ENCODE measurements at regions not wholly inside any gene's neighbourhood (a gene's known extent, or its start where the extent isn't known, plus 50 kb on each side); places are given as distances from the start of the nearest gene placed in this dataset.
"Not testable (repeated sequence)": the region's sequence is repeated elsewhere in the genome, so short reads cannot be mapped to it uniquely, and the experiment has no call there.

DNA sequence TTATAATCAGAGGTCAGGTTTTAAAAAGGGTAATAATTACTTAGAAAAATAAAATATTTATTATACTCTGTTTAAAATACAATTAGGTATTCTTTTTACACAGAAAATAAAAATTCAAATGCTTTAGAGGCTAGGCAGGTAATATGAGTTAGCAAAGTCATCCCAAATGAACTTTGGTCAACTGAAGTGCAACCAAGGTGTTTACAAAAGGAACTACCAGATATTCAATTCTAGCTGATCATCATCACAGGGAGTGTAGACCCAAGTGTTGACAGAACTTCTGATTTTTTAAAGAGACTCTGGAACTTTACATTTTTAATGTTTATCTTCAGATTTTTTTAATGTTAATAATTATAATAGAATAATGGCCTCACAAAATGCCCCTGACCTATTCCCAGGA is 59.3 kb upstream of the COL5A2 start:
- H3K27ac ChIP-seq = no peak overlapping the region
- H3K4me3 ChIP-seq = no peak overlapping the region
- H3K27me3 ChIP-seq = no peaks in the 10 kb centered on the region
- H3K9me3 ChIP-seq = peaks cover 0 to 4% of the 10 kb centered on the region in 2 donors
- intact Hi-C loops (cut with DNase I; ENCODE audit: low total_unique reads) = no loop called here
- TF ChIP-seq, protein P1, sequence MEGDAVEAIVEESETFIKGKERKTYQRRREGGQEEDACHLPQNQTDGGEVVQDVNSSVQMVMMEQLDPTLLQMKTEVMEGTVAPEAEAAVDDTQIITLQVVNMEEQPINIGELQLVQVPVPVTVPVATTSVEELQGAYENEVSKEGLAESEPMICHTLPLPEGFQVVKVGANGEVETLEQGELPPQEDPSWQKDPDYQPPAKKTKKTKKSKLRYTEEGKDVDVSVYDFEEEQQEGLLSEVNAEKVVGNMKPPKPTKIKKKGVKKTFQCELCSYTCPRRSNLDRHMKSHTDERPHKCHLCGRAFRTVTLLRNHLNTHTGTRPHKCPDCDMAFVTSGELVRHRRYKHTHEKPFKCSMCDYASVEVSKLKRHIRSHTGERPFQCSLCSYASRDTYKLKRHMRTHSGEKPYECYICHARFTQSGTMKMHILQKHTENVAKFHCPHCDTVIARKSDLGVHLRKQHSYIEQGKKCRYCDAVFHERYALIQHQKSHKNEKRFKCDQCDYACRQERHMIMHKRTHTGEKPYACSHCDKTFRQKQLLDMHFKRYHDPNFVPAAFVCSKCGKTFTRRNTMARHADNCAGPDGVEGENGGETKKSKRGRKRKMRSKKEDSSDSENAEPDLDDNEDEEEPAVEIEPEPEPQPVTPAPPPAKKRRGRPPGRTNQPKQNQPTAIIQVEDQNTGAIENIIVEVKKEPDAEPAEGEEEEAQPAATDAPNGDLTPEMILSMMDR (IDR thresholded peaks at IDR 0.05) = no peak
- no peak for TF ChIP-seq POLR2A (IDR thresholded peaks at IDR 0.05)
- no peak for TF ChIP-seq POLR2AphosphoS5 (IDR thresholded peaks at IDR 0.05)
- no peaks in the 10 kb centered on the region for H3K36me3 ChIP-seq
- no peaks in the 10 kb centered on the region for H3K4me1 ChIP-seq
- DNase-seq (ENCODE audit: low spot score in 2 of 2) = no peak

DNA sequence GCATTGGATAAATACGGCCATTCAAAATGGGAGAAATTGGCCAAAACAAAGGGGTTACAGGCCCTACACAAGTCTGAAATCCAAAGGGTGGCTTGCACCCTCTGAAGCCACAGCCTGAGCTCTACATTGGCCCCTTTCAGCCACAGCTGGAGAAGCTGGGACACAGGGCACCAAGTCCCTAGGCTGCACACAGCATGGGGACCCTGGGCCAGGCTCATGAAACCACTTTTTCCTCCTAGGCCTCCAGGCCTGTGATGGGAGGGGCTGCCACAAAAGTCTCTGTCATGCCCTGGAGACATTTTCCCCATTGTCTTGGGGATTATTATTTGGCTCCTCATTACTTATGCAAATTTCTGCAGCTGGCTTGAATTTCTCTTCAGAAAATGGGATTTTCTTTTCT is 64.3 kb upstream of the COL5A2 start:
- intact Hi-C loops (cut with DNase I; ENCODE audit: low total_unique reads); H3K4me1 ChIP-seq; H3K27me3 ChIP-seq; H3K27ac ChIP-seq; DNase-seq (ENCODE audit: low spot score in 2 of 2); H3K36me3 ChIP-seq; H3K4me3 ChIP-seq; H3K9me3 ChIP-seq: not testable (repeated sequence)

DNA sequence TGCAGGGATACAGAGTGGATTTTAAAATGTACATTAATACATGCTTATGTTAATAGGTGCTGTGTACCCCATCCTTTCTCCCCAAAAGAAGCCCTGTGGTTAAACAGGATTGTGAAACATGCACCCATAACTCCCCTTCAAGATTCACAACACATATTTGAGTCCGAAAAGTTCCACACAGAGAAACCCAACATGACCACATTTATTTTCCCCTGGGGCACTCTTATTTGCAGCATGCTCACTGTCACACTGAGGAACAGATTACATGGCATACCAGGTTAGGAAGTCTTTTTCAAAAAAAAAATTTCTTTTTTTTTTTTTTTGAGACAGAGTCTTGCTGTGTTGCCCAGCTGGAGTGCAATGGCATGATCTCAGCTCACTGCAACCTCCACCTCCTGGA is 67.7 kb upstream of the COL5A2 start:
- intact Hi-C loops (cut with DNase I; ENCODE audit: low total_unique reads) = no loop called here
- TF ChIP-seq POLR2A (IDR thresholded peaks at IDR 0.05) (no peak), POLR2AphosphoS5 (IDR thresholded peaks at IDR 0.05) (no peak)
- TF ChIP-seq, protein P1 (IDR thresholded peaks at IDR 0.05) = no peak
- Histone ChIP-seq H3K4me3 (no peak overlapping the region), H3K27ac (no peak overlapping the region), H3K27me3 (no peaks in the 10 kb centered on the region), H3K4me1 (no peaks in the 10 kb centered on the region), H3K9me3 (peaks cover 0 to 5% of the 10 kb centered on the region in 2 donors), H3K36me3 (no peaks in the 10 kb centered on the region)
- no peak for DNase-seq (ENCODE audit: low spot score in 2 of 2)

DNA sequence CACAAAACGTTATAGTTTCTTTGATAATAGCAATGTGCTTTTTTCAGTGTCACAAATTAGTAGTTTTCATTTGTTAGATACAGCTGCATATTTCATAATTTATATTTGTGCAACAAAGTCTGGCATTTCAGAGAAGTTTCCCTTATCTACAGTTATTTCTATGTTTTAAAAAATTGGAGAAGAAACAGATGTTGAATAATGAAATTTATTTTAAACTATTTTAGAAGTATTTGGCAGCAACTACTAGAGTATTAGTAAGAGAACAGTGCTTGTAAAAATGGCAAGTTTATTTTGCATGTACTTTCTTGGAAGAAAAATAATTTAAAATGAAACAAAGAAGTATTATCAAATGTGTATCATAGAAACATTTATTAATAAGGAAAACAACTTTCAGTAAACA is 68.6 kb upstream of the COL5A2 start:
- H3K27me3 ChIP-seq = no peaks in the 10 kb centered on the region
- H3K27ac ChIP-seq = no peak overlapping the region
- TF ChIP-seq POLR2A (IDR thresholded peaks at IDR 0.05) (no peak), POLR2AphosphoS5 (IDR thresholded peaks at IDR 0.05) (no peak)
- TF ChIP-seq, protein P1 (IDR thresholded peaks at IDR 0.05) = no peak
- H3K4me1 ChIP-seq = no peaks in the 10 kb centered on the region
- intact Hi-C loops (cut with DNase I; ENCODE audit: low total_unique reads) = no loop called here
- peaks cover 0 to 5% of the 10 kb centered on the region in 2 donors for H3K9me3 ChIP-seq
- DNase-seq (ENCODE audit: low spot score in 2 of 2) = no peak
- H3K36me3 ChIP-seq = no peaks in the 10 kb centered on the region
- no peak overlapping the region for H3K4me3 ChIP-seq

DNA sequence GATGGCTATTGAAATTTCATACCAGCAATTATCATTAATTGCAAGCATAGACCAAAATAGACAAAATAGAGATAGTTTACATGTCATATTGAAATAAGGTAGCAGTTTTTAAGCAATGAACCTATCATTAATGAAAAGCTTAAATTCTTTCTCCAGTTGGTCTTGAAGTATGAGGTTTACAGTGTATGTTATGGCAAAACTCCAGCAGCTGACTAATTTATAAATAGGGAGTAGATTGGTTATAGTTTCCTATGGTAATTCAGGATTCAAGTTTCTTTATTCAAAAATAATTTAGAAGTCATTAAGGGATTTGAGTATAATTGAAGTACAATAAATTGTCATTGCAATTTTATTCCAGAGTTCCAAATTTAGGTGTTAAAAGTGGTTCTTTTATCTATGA is 69.6 kb upstream of the COL5A2 start:
- Histone ChIP-seq H3K4me1 (no peaks in the 10 kb centered on the region), H3K9me3 (no peaks in the 10 kb centered on the region), H3K36me3 (no peaks in the 10 kb centered on the region), H3K27me3 (no peaks in the 10 kb centered on the region), H3K27ac (no peak overlapping the region), H3K4me3 (no peak overlapping the region)
- intact Hi-C loops (cut with DNase I; ENCODE audit: low total_unique reads) = no loop called here
- no peak for DNase-seq (ENCODE audit: low spot score in 2 of 2)
- no peak for TF ChIP-seq POLR2A (IDR thresholded peaks at IDR 0.05)
- no peak for TF ChIP-seq POLR2AphosphoS5 (IDR thresholded peaks at IDR 0.05)
- TF ChIP-seq, protein P1 (IDR thresholded peaks at IDR 0.05) = no peak

DNA sequence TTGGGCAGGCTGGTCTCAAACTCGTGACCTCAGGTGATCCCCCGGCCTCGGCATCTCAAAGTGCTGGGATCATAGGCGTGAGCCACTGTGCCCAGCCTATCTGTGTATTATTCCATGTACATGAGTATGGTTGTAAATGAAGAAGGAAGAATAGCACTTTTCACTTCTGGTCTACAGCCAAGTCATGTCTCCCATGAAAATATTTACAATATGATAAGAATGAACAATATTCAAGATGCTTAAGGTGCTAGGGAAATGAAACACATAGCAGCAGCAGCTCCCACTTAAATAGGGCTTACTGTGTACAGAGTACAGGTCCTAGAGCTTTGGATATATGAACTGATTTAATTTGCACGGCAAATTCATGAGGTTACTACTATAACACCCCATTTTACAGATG is 70.3 kb upstream of the COL5A2 start:
- H3K27me3 ChIP-seq = no peaks in the 10 kb centered on the region
- H3K27ac ChIP-seq = no peak overlapping the region
- no peaks in the 10 kb centered on the region for H3K4me1 ChIP-seq
- TF ChIP-seq POLR2A (IDR thresholded peaks at IDR 0.05) (no peak), POLR2AphosphoS5 (IDR thresholded peaks at IDR 0.05) (no peak)
- TF ChIP-seq, protein P1 (IDR thresholded peaks at IDR 0.05) = no peak
- H3K36me3 ChIP-seq = no peaks in the 10 kb centered on the region
- no peaks in the 10 kb centered on the region for H3K9me3 ChIP-seq
- no peak for DNase-seq (ENCODE audit: low spot score in 2 of 2)
- H3K4me3 ChIP-seq = no peak overlapping the region
- intact Hi-C loops (cut with DNase I; ENCODE audit: low total_unique reads) = no loop called here

Measured in breast epithelium (tissue), 4 donors.